ENCODE measurements at regions not wholly inside any gene's neighbourhood (a gene's known extent, or its start where the extent isn't known, plus 50 kb on each side); places are given as distances from the start of the nearest gene placed in this dataset.
"Not testable (repeated sequence)": the region's sequence is repeated elsewhere in the genome, so short reads cannot be mapped to it uniquely, and the experiment has no call there.

DNA sequence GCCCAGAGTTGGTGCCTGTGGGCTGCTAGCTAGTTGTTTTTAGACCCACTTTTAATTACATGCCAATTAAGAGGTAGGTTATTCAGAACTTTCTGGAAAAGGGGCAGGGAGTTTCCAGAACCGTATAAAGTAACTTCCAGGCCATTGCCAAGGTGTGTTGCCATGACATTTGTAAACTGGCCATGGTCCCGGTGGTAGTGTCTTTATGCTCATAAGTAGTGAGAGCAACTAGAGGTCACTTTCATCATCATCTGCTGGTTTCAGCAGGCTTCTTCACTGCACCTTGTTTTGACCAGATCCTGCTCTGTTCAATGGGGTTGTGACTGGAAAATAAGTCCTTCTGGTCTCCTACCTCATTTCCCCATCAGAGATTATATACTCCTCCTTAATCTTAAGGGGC, 207.0 kb downstream of the FAM72C start:
- not testable (repeated sequence) for DNase-seq

- DNase-seq = not testable (repeated sequence)
Measured at GRCh38 chr1:143760366-143760765, 211.4 kb downstream of the FAM72C start.

DNA sequence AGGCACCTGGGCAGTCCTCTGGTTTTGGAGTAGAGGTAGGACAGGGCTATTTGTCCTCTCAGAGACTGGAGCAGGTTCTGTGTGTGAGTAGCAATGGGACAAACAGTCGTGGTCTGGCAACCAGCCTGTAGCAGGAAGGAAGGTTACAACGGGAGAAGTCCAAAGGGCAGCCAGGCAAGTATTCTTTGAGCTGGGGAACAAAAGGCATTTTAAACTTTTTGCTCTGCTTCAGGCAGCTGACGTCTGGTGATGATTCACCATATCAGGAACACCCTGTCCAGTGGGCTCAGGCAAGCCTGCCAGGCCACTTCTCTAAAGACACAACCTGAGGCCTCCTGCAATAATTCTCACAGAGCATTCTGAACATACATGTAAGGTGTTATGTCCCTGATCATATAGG, 215.8 kb downstream of the FAM72C start:
- not testable (repeated sequence) for DNase-seq

- DNase-seq = no peak
Measured at GRCh38 chr1:143748906-143749305, 222.9 kb downstream of the FAM72C start.

GRCh38 chr1:143736562-143736961, 235.2 kb downstream of the FAM72C start:
- DNase-seq = no peak

DNA sequence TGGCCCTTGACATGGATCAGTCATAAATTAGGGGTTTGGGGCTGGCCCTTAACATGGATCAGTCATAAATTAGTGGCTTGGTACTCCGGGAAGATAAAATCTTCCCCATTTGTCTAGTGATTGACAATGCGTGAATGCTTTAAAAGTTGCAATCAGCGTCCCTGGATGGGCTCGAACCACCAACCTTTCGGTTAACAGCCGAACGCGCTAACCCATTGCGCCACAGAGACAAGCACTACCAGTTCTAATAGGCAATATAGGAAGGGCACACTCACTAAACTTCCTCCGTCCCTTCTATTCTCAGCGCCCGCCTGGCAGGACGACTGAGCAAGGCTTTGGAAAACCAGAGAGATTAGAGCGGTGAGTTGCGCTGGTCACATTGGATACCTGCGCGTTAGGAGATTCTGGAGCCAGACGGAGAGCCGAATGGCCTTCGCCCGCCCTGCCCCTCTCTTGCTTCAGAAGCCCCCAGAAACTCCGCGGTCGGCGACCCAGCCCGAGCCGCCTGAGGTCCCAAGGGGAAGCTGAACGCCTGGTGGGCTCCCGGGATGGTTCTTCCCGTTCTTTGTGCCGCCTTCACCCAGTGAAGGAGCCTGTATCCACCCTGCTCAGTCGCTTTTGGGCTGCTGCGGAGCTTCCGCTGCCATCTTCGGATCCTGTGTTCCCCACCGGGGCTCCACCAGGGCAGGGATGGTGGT, 235.9 kb downstream of the FAM72C start:
- no peak for DNase-seq

DNA sequence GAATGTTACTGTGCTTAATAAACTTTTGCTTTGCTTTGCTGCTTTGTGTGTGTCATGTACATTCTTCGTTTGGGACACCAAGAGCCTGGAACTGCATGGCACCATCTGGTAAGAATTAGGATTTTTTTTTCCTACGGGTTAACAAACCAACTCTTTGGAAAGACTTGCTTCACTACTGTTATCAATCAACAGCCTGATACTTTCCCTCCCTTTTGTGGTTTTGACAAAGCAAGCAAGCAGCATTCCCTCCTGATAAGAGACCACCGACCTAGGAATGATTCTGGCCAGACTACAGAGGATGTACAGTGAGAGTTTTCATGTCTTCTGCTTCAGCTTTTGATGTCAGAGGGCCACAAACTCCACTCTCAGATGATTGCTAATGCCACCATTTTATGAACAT, 237.5 kb downstream of the FAM72C start:
- DNase-seq = not testable (repeated sequence)

DNA sequence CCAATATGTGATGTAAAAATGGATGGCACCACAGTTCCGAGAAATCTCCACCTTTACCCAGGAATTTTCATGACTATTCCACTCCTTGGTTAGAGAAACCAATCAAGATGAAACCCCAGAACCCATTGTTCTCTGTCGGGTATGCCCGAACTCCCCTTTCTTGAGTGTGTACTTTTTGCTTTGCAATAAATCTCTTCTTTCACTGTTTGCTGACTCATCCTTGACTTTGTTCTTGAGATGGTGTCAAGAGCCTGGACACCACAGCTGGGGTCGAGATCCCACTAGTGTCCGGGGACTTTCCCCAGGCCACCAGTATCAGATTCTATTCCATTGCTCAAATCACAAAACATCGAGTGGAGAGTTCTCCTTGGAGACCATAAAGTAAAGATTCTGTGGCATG, 240.9 kb downstream of the FAM72C start:
- DNase-seq = not testable (repeated sequence)

GRCh38 chr1:143729449-143730111, 242.2 kb downstream of the FAM72C start:
- DNase-seq = not testable (repeated sequence)

- DNase-seq = not testable (repeated sequence)
Measured at GRCh38 chr1:143728802-143729448, 242.9 kb downstream of the FAM72C start.

- no peak for DNase-seq
Measured at GRCh38 chr1:143727263-143727662, 244.5 kb downstream of the FAM72C start.

DNA sequence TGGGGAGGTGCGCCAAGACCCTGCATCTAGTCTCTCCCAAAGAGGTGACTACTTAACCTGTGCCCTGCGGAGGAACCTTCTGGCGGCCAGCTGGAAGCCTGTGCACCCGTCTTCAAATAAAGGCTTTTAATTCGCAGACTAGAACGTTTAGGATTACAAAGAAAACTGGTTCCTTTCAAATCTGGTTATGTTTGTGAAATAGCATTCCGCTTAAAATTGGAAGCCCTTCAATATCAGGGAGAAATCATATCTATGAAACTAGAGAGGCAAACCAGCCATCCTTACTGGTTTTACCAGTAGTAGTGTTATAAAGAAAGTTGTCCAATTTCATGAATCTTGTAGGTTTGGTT, 250.8 kb downstream of the FAM72C start:
- DNase-seq = no peak

DNA sequence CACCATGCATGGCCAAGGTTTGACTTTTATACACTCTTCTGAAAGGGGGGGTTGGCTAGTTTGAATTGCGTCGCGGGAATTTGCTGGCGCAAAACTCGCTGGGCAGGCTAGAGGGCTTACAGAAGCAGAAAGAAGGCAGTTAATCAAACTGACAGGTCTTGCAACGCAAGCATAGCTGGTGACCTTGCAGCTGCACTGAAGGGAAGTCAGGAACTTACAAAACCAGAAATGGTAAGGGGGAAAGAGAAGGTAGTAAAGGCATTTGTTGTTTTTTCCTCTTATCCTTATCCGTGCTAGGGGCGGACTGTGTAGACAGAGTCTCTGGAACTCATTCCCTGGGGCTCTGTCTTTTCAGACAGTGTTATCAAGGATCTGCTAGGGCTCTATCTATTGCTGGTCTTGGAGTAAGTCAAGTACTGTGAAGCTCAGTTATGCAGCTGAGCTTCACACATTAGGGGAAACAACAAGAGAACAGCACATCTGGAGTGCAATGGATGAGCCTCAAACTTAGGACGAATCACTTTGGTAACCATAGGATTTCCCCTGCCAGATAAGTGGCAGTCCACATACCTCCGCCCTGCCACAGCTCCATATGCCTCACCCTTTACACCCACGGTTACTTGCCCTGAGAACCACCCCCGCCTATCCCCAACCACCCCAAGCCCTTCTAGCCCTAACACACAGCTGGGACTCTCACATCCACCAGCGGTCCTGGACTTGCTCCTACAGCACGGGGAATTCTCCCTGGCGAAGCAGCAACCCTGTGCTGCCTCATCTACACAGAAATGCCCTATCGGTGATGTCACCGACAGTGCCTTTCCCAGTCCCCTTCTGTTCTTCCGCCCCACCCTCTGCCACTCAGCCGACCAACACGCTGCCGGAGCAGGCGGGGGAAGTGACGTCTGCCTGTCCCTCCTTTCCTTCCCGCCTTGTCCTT, 251.4 kb downstream of the FAM72C start:
- DNase-seq = no peak

- DNase-seq = no peak
Measured at GRCh38 chr1:143718524-143718923, 253.3 kb downstream of the FAM72C start.

- DNase-seq = no peak
Measured at GRCh38 chr1:143718021-143718420, 253.8 kb downstream of the FAM72C start.

- DNase-seq = no peak
Measured at GRCh38 chr1:143717434-143717833, 254.4 kb downstream of the FAM72C start.

GRCh38 chr1:143714913-143715312, 256.9 kb downstream of the FAM72C start:
- DNase-seq = not testable (repeated sequence)

DNA sequence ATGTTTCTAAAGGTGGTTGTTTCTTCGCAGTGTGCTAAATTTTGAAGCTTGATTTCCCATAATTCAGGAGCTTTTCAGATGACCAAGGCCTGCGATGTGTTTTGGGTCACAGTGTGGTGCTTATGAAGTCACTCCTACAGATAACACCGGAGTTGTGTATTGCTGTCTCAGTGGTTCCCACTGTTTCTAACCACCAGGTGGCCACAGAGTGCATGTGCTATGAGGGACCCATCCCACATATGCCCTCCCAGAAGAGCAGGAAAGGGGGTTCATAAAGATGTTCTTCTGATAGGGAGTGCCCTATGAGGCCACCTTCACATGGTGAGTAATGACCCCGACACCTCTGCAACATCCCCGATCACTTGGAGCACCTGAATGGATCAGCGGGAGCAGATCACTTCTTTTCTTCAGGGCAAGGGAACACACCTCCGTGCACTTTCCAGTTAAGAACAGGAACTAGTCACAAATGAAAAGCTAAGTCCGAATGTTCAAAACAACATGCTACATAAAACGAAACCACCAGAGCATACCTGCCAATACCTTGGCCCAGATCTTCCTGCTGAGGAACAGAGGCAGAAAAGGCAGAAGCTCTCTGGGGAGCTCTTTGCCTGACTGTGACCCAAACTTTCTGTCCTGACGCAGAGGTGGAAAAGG, 262.1 kb downstream of the FAM72C start:
- not testable (repeated sequence) for DNase-seq

- not testable (repeated sequence) for DNase-seq
Measured at GRCh38 chr1:143702739-143703138, 269.0 kb downstream of the FAM72C start.

DNA sequence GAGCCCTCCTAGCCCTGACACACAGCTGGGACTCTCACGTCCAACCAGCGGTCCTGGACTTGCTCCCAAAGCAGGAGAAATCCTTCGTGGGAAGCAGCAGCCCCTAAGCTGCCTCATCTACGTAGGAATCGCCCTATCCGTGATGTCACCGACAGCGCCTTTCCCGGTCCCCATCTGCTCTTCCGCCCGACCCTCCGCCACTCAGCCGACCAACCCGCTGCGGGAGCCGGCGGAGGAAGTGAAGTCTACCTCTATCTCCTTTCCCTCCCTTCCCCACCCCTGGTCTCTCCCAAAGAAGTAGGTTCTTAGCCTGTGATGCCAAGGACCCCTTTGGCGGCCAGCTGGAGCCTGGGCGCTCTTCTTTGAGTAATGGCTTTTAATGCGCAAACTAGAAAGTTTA, 272.1 kb downstream of the FAM72C start:
- DNase-seq = no peak

GRCh38 chr1:143699115-143699514, 272.7 kb downstream of the FAM72C start:
- DNase-seq = no peak

DNA sequence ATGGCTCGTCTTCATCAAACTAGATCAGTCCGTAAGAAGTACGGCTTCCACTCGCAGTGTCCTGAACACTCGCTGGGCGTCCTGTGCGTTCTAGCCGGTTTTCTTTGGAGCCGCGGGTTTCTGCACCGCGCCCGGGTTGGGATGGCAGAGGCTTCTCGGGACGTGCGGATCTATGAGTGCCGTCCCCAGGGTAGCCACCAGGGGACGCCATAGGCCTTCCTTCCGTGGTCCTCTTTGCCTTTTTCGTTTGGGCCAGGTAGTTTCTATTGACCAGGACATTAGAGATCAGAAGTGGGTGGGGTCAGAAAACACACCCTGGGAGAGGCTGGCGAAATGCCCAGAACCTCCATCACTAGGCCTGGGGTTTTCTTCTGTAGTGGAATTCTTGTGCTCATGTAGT, 273.8 kb downstream of the FAM72C start:
- no peak for DNase-seq

DNA sequence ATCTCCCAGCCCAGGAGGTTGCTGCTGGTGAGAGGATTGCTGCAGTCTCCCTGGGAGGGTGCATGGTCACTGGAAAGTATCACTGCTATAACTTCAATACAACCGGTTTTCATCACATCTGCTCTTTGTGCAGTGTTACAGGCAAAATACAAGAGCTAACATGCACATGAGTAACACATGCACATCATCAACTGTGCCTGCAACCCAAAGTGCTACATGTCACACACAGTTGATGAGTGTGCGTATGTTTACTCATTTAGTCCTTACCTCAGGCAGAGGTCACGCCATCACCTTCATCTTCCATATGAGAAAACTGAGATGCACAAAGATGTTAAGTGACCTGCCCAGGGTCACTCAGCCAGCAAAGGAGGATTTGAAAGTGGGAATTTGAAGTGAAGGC, 277.7 kb downstream of the FAM72C start:
- no peak for DNase-seq

Data from NCI-H1105 treated with DMSO at 0.1 percent for 48 hours (cell line).